Kidney (tissue), 13 donors: ENCODE measurements at regions not wholly inside any gene's neighbourhood (a gene's known extent, or its start where the extent isn't known, plus 50 kb on each side); places are given as distances from the start of the nearest gene placed in this dataset.

Source experiments
- DNase-seq, 5 donors: peaks; one replicate each; pipeline ENCODE4 v3.0.0-alpha.2; 2013 to 2020
- FAIRE-seq: peaks from 2 replicates; lab custom pipeline; 2012; peaks lifted over from hg19 to GRCh38; lab: Jason Lieb, UNC
- H3K27ac ChIP-seq, 2 donors: one replicate each; pipeline ENCODE4 v1.7.0; 2013; ENCODE audit warnings: low read depth in 2 of 2, low read length in 2 of 2, inconsistent platforms in 1 of 2
- H3K27me3 ChIP-seq: one replicate; pipeline ENCODE4 v1.7.1; 2013; ENCODE audit warnings: low read length, inconsistent platforms; ENCODE audit not compliant: control insufficient read depth, insufficient read depth
- H3K36me3 ChIP-seq, 3 donors: one replicate each; pipeline versions ENCODE4 v1.7.0 to v1.7.1; 2013; ENCODE audit warnings: low read length in 3 of 3, control low read depth in 1 of 3, inconsistent platforms in 1 of 3; ENCODE audit not compliant: insufficient read depth in 3 of 3, control insufficient read depth in 2 of 3
- H3K4me1 ChIP-seq, 3 donors: one replicate each; pipeline versions ENCODE4 v1.7.0 to v1.7.1; 2013; ENCODE audit warnings: low read length in 3 of 3, inconsistent platforms in 1 of 3, low read depth in 1 of 3; ENCODE audit not compliant: control insufficient read depth in 2 of 3, insufficient read depth in 2 of 3
- H3K4me3 ChIP-seq, 3 donors: one replicate each; pipeline versions ENCODE4 v1.7.0 to v1.8.1; 2013; ENCODE audit warnings: low read length in 3 of 3, control low read depth in 1 of 3, inconsistent platforms in 1 of 3
- H3K9ac ChIP-seq, 3 donors: one replicate each; pipeline versions ENCODE4 v1.7.0 to v1.7.1; 2013; ENCODE audit warnings: low read length in 3 of 3, control low read depth in 1 of 3, inconsistent platforms in 1 of 3
- H3K9me3 ChIP-seq, 3 donors: one replicate each; pipeline versions ENCODE4 v1.7.0 to v1.7.1; 2013; ENCODE audit warnings: low read length in 3 of 3, control low read depth in 1 of 3, inconsistent platforms in 1 of 3; ENCODE audit not compliant: control insufficient read depth in 2 of 3, insufficient read depth in 1 of 3
- CTCF ChIP-seq: IDR thresholded peaks from 3 replicates; pipeline ENCODE4 v1.5.1; 2012; ENCODE audit warnings: mild to moderate bottlenecking, moderate library complexity, borderline replicate concordance; ENCODE audit not compliant: insufficient read depth; ENCODE audit errors: extremely low read depth
- intact Hi-C: fragments of 100-400 bp; cut with DNase I; formaldehyde crosslinking; loops from one replicate; pipeline ENCODE4 v1.11.1; 2022
- donor health status: control.
- donor health status: control.
- donor health status: control.
- donor health status: control.
- donor health status: control.
- donor health status: DM: yes; HTN: yes; CAD: no.
- donor health status: Normal renal cell carcinoma (clear cell type).

GRCh38 chr4:89404530-89404929, 96.9 kb upstream of the GPRIN3 start:
- intact Hi-C loops: no loop called here
- DNase-seq: peak in 1 of 5 donors; percentile 25
- Histone ChIP-seq H3K9me3 (no peaks in the 10 kb centered on the region), H3K27ac (no peak overlapping the region), H3K9ac (no peak overlapping the region), H3K36me3 (no peaks in the 10 kb centered on the region), H3K4me1 (peaks cover 0 to 2% (median 0%) of the 10 kb centered on the region in 3 donors), H3K27me3 (no peaks in the 10 kb centered on the region), H3K4me3 (no peak overlapping the region)
- no peak for TF ChIP-seq CTCF
- FAIRE-seq: no peak

- Histone ChIP-seq H3K27ac (no peak overlapping the region), H3K36me3 (no peaks in the 10 kb centered on the region), H3K9me3 (no peaks in the 10 kb centered on the region), H3K4me3 (no peak overlapping the region), H3K27me3 (no peaks in the 10 kb centered on the region), H3K9ac (no peak overlapping the region), H3K4me1 (peaks cover 0 to 2% (median 0%) of the 10 kb centered on the region in 3 donors)
- FAIRE-seq: no peak
- no peak for TF ChIP-seq CTCF
- DNase-seq: no peak
- intact Hi-C loops: no loop called here
These were observed 96.2 kb upstream of the GPRIN3 start for GRCh38 chr4:89403826-89404225.

- FAIRE-seq: no peak
- Histone ChIP-seq H3K27me3 (no peaks in the 10 kb centered on the region), H3K4me3 (no peak overlapping the region), H3K4me1 (peaks cover 0 to 2% (median 0%) of the 10 kb centered on the region in 3 donors), H3K9me3 (no peaks in the 10 kb centered on the region), H3K27ac (no peak overlapping the region), H3K9ac (no peak overlapping the region), H3K36me3 (no peaks in the 10 kb centered on the region)
- no peak for TF ChIP-seq CTCF
- peak in 1 of 5 donors; percentile 44 for DNase-seq
- intact Hi-C loops: no loop called here
These were observed 92.9 kb upstream of the GPRIN3 start for GRCh38 chr4:89400287-89401035.
